ENCODE measurements at regions not wholly inside any gene's neighbourhood (a gene's known extent, or its start where the extent isn't known, plus 50 kb on each side); places are given as distances from the start of the nearest gene placed in this dataset.

- DNase-seq (ENCODE audit: low read depth) = peak; percentile 22
These were observed 793.3 kb upstream of the SOX9 start for GRCh38 chr17:71327376-71328059.

- no peak for DNase-seq (ENCODE audit: low read depth)
These were observed 791.3 kb upstream of the SOX9 start for GRCh38 chr17:71329310-71330098.

DNA sequence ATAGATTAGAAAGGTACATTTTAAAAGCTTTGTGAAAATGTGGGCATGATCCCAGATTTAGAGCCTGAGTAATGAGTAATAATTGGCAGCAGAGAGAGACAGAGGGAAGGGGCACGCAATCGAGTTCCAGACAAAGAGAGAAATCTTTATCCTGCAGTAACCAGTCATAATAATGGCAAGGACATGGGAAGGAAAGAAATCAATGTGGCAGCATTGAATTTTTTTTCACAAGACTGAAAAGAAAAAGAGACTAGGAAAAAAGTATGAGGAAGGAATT, 790.8 kb upstream of the SOX9 start:
- no peak for DNase-seq (ENCODE audit: low read depth)

- no peak for DNase-seq (ENCODE audit: low read depth)
These were observed 789.0 kb upstream of the SOX9 start for GRCh38 chr17:71331754-71332325.

GRCh38 chr17:71334048-71334751, 786.6 kb upstream of the SOX9 start:
- no peak for DNase-seq (ENCODE audit: low read depth)

GRCh38 chr17:71335212-71335611, 785.6 kb upstream of the SOX9 start:
- no peak for DNase-seq (ENCODE audit: low read depth)

- no peak for DNase-seq (ENCODE audit: low read depth)
These were observed 782.9 kb upstream of the SOX9 start for GRCh38 chr17:71337938-71338337.

DNA sequence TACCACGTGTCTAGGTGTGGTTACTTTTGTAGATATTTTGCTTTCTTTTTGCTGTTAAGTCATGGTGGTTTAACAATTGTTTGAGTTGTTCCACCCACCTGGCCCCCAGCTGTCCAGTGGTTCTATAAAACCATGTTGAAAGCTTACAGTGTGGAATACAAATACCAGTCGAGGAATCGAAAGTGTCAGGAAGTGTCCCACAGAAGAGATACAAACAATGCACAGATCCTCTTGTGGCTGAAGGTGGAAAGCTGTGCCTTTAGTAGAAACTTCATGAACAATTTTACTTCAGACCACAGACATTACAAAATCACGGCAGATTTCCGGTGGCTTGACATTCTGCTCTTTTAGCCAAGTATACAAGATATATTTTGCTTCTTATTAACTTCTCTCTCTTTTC, 782.4 kb upstream of the SOX9 start:
- DNase-seq (ENCODE audit: low read depth) = peak; percentile 37

GRCh38 chr17:71339206-71339605, 781.6 kb upstream of the SOX9 start:
- DNase-seq (ENCODE audit: low read depth) = no peak

DNA sequence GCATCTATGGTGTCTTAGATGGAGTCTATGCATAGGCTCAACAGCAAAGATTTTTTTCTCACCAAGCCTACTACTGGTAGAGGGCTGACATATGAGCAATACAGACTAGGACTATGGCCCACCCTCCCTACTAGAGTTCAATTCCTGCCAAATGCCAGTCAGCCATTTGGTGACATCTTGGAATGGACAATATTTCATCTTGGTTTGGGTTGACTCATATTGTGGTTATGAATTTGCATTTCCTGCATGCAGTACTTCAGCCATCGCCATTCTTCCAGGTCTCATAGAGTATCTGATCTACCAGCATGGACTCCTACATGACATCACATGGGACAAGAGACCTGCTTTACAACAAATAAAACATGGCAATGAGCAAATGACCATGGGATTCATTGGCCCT, 778.1 kb upstream of the SOX9 start:
- no peak for DNase-seq (ENCODE audit: low read depth)

DNA sequence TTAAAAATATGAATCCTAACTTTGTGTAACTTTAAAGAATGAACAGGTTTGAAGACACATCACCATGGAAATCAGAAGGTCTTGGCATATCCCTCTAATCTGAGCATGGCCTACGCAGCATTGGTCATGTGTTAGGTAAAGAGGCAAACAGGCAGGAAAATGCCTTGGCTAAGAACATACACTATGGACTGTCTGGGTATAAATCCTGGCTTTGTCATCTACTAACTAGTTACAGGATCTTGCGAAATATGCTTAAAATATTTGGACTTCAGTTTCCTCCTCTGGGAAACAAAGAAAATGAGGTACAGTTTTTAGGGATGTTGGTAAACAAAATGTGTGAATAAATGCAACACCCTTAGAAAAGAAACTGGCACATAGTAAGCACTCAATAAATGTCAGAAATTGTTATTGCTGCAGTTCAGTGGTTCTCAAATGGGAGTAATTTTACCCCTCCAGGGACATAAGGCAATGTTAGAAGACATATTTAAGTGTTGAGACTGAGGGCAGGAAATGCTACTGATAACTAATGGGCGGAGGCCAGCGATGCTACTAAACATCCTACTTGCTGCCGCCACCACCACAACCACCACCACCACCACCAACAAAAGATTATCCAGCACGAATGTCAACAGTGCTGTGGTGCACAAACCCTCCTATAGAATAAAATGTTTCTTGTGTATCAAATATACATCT, 770.8 kb upstream of the SOX9 start:
- DNase-seq (ENCODE audit: low read depth) = no peak

GRCh38 chr17:71360301-71360700, 760.5 kb upstream of the SOX9 start:
- DNase-seq (ENCODE audit: low read depth) = no peak

GRCh38 chr17:71361656-71362450, 759.0 kb upstream of the SOX9 start:
- DNase-seq (ENCODE audit: low read depth) = peak; percentile 38

DNA sequence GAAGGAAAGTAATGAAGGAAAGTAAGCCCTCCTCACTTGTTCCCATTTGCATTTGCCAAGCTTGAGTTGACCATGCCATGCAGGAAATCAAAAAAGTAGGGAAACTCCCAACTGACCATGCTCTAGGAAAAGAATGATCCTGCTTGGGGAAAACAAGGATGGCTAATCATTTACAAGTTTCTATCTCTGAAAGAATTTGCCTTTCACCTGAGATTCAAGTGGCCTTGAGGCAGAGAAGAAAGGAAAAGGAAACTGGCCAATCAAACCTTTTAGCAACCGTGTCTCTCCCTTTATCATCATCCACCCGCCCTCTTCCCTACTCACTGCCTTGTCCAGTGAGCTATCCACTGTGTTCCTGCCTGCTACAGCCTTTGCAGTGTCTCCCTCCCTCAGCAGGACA, 757.2 kb upstream of the SOX9 start:
- DNase-seq (ENCODE audit: low read depth) = peak; percentile 45

DNA sequence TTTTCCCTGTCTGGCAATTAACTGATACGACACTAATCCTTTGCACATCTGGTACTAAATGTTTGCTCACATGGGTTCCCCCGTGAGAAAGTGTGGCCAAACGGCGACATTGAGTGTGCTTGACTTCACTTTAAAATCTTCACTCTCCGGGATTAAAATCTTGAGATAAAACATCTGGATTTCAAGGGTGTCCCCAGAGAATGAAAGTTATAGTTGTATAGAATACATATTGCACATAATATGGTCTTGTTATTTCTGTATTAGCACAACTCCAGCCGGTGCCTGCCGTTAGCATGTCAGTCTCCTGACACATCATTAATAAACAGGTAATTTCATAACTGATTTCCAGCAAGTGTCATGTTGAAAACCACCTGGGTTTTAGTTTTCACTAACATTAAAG, 749.0 kb upstream of the SOX9 start:
- no peak for DNase-seq (ENCODE audit: low read depth)

DNA sequence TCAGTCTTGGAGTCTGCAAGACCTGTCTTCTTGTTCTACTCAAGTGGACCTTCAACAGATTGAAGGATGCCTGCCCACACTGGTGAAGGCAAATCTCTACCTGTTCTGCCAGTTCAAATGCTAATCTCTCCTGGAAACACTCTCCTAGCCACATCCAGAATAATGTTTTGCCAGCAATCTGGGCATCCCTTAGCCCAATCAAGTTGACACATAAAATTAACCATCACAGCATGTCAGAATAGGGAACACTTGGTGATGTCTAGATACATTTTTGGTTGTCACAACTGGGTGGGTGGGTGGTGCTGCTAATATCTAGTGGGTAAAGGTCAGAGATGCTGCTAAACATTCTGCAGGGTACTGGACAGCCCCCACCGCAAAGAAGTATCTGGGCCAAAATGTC, 744.9 kb upstream of the SOX9 start:
- no peak for DNase-seq (ENCODE audit: low read depth)

DNA sequence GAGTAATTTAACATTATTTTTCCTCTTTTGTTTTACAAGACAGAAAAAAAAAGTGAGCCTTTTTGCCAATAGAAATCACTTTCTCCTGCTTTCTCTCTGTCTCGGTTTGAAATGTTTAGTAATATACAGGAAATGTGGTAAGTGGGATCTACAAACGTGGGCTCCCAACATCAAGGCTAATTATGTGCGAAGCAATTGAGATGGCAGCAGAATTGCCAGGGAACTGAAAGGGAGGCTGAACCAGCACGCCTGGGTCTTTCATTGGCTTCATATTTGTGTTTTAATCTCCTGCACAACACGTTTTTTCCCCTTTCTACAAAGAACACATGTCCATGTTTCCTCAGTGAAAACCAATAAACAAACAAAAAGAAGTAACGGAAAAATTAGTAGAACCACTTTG, 743.9 kb upstream of the SOX9 start:
- DNase-seq (ENCODE audit: low read depth) = no peak

GRCh38 chr17:71378036-71378435, 742.8 kb upstream of the SOX9 start:
- no peak for DNase-seq (ENCODE audit: low read depth)

GRCh38 chr17:71378741-71379140, 742.1 kb upstream of the SOX9 start:
- DNase-seq (ENCODE audit: low read depth) = no peak

GRCh38 chr17:71379512-71379911, 741.3 kb upstream of the SOX9 start:
- no peak for DNase-seq (ENCODE audit: low read depth)

GRCh38 chr17:71380535-71380934, 740.3 kb upstream of the SOX9 start:
- DNase-seq (ENCODE audit: low read depth) = no peak
